Hepatic stellate cell (primary cell): ENCODE measurements at regions not wholly inside any gene's neighbourhood (a gene's known extent, or its start where the extent isn't known, plus 50 kb on each side); places are given as distances from the start of the nearest gene placed in this dataset.
"Not testable (repeated sequence)": the region's sequence is repeated elsewhere in the genome, so short reads cannot be mapped to it uniquely, and the experiment has no call there.

Source experiments
- DNase-seq: peaks from one replicate; pipeline ENCODE4 v3.0.0; 2011; ENCODE audit warnings: low spot score

DNA sequence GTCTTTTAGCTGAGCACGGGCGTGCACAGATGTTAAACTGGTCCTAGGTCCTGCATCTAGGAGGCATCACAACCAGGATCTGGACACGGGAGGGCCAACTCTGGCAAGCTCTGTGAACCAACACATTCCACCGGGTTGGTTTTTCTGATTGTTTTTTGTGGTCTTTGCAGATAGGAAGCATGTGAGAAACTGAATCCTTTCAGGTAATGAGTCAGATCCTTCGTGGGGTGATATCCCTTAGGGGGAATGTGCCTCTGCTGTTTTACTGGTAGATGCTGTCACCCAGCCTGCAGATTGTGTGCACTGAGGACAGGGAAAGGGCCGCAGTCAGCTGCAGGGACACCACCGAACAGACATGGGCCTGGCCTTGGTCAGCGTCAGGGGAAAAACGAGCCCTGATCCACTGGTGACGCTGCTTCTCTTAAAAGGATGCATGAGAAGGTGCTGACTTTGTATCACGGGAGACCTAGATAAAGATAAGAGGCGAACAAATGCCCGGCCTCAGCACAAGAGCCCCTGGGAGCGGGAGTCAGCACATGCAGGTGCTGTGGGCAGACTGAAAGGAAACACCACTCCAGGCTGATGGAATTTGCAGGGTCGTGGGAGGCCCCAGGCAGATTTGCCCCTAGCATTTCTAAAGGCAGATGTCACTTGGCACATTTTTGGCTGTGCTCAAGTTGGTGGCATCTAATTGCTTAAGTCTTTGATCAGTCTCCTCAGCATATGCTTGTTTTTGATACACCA, 51.1 kb downstream of the DOP1B start:
- DNase-seq, result no peak

DNA sequence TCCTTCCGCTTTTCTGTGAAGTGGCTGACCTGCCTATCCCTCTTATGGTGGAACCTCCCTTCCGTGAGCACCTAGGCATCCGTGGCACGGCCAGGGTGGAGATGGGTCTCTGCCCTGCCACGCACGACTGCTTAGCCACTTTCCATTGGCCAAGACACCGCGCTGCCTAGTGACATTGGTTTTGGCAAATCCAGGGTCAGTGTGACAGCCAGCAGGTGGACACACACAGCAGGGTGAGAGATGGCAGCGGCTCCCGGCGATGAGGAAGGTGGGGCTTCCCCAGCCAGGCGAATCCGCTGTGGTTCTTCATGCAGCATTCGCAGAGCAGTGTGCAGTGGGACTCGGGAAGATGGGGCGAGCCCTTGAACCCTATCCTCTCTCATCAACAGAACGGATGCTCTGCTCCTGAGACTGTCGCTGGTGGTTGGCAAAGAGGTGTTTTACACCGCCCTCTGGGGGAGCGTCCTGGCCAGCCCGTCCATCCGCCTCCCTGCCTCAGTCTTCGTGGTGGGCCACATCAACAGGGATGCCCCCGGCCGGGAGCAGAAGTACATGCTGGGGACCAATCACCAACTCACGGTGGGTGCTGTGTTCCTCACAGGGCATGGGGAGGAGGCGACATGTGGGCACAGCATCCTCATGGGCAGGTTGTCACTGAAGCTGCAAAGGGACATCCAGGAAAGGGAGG, 51.8 kb downstream of the DOP1B start:
- DNase-seq, result no peak

DNA sequence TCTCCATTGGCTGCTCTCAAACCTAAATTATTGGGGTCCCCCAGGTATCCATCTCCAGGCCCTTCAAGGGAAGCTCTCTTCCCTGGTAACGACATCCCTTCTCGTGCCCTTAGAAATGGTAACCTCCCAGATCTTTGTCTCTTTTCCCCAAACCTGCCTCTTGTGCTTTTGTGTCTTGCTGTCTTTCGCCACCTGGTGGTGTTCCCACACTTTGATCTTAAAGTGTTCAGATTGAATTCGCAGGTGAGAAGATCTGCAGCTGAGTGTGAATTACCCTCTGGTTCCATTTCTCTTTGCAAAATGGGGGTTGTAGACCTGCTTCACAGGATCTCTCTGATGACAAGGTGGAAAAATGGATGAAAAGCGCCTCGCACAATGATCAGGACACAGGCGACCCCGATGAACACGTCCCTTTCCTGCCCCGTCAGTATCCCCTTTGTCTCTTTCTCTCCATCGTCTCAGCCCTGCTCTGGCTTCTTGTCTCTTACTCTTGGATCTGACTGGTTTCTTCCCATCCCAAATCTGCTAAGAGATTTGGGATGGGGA, 53.1 kb downstream of the DOP1B start:
- DNase-seq, result no peak

DNA sequence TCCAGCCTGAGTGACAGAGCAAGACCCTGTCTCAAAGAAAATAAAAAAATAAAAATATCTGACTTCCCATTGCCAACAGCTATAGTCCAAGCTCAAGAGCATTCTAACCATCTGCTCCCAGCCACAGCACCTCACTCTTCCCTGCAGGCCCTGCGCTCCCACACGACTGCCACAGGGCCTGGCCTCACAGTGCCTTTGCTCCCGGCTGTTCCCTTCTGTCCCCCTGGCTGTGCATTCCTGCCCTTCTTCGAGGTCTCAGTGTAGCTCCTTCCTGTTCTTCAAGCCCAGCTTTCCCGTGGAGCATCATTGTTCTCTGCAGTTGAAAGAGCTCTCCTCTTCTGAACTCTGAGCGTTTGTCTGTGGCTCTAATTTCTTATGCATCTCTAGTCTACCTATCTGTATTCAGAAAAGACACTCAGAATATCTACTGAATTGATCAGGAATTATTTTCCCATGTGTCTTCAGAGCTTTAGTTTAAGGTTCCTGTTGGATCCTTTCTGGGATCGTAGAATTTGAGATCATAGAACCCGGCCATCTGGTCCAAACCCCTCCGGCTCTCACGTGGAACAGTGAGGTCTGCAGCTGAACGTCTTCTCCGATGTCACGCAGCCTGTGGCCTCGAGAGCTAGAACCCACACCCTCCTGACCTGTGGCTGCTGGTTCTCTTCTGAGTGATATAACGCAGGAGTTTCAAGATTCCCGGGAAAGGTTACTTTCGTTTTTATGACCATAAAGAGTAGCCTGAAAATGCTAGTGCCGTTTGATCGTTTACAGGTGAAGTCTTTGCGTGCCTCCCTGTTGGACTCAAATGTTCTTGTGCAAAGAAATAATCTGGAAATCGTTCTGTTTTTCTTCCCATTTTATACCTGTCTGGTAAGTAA, 54.4 kb downstream of the DOP1B start:
- DNase-seq, result no peak

DNA sequence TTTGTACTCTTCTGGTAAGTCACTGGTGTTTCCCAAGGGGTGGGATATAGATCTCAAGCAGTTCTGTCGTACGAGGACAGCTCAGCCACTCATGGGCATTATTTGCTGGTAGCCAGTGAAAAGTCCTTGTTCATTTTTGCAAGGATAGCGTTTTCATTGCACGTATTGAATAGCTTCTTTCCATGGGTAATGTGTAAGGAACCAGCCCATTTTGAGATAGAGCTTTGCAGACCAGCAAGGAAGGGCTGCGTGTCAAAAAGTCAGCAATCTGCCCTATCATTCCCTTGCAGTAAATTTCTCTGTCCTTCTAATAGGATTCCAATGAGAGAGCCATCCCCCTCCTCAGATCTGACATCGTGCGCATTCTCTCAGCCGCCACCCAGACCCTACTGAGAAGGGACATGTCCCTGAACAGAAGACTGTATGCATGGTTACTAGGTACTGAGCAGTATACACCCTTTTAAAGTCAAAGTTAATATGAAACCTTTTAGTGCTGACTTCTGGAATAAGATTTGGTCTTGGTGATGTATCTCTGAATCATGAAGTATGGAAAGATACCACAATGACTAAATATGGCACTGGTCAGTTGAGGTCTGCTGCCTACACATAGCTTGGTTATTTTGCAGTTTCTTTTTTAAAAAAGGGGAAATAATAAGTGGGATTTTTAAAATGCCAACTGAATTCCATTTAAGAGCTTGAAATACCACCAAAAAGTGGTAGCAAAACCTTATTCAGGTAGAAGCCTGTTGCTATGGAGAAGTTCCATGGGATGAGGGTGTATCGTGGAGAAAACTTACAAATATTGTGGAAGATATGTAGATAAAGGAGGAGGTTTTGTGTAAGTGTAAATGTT, 55.3 kb downstream of the DOP1B start:
- DNase-seq, result peak; percentile 91

GRCh38 chr21:36212513-36212780, 55.8 kb downstream of the DOP1B start:
- no peak for DNase-seq

DNA sequence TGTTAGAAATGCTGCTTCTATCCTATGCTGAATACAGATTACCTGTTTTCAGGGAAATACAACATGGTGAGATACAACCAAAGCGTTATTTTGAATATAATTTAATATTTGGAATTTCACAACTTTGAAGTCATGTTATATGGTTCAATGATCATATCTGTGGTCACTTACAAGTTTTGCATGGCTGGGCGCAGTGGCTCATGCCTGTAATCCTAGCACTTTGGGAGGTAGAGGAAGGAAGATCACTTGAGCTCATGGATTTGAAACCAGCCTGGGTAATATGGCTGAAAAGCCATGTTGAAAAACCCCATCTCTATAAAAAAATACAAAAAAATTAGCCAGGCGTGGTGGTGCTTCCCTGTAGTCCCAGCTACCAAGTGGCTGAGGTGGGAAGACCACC, 57.9 kb downstream of the DOP1B start:
- no peak for DNase-seq

DNA sequence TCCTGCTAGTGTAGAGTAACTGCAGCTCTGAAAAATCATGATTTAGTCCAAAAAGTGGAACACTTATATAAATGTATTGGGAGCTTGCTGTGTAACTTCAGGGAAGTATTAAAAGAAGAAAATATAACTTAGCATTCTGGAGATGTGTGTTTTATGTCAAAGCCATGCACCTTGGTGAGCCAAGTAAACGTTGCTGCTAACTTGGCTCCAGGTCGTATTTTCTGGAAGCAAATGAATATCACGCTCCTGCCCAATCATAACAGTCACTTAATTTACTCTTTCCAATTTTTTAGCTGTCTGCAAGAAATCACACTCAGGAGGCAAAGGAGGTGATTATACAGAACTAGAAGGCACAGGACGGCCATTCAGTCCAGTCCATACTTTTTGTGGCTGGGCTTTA, 61.1 kb downstream of the DOP1B start:
- DNase-seq, result no peak

GRCh38 chr21:36218691-36219090, 62.1 kb downstream of the DOP1B start:
- DNase-seq, result no peak

GRCh38 chr21:36223451-36223850, 66.8 kb downstream of the DOP1B start:
- DNase-seq, result no peak

GRCh38 chr21:36229181-36229580, 72.6 kb downstream of the DOP1B start:
- DNase-seq, result no peak

DNA sequence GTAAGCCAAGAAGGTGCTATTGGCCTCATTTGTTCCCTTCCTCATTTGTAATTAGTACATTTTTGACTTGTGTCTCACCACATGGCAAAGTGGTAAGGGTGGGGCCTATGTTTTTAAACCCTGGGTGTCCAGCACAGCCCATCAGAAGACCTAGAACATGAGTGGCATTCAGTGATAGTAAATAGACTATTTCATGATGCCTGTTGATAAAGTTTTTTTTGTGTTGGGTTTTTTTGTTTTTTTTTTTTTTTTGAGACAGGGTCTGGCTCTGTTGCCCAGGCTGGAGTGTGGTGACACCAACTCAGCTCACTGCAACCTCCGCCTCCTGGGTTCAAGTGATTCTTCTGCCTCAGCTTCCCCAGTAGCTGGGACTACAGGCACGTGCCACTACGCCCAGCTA, 74.8 kb downstream of the DOP1B start:
- not testable (repeated sequence) for DNase-seq

- DNase-seq, result no peak
Measured at GRCh38 chr21:36232641-36233040, 76.0 kb downstream of the DOP1B start.

- DNase-seq, result peak; percentile 17
Measured at GRCh38 chr21:36235058-36235582, 78.5 kb downstream of the DOP1B start.

DNA sequence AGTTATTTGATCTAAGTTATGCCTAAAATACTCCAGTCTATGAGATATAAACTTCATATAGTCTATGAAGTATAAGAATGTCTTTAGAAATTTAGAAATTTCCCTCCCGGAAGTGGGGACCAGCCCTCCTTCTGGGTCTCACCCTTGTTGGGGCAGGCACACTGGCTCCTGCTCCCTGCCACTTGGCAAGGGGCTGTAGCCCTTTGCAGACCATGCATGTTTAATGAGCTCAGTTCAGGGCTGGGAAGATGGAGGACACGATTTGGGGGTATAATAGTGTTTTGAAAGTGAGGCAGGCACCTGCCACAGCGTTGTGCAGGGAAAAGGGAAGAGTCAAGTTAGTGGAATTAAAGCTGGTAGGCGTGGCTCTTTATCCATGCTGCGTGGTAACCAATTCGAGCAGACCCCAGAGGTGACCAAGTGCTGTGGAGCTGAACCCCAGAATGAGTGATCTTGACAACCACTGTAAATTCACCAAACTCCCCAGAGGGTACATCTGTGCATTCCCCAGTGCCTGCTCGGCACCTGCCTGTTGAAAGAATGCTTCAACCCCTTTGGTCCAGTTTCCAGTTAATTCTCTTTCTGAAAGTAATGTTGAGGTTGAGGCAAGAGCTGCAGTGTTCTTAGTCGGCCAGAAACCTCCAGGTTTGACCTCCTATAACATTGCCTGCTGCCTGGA, 79.6 kb downstream of the DOP1B start:
- no peak for DNase-seq

DNA sequence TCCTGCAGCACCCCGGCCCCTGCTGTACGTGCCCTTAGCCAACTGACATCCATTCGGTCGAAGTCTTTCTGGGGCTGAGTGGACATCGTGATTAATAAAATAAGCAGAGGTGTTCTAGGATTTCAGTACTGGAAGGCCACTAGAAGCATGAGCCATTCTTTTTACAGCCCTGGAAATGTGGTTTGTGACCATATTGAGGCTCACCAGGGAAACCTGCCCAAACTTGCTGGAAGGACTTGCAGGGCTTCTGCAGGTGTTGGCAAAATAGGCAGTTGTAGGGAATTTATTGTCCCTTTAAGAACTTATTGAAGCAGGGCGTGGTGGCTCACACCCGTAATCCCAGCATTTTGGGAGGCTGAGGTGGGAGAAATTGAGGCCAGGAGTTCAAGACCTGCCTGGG, 80.8 kb downstream of the DOP1B start:
- no peak for DNase-seq

- DNase-seq, result no peak
Measured at GRCh38 chr21:36239585-36239984, 80.4 kb upstream of the MORC3 start.

- no peak for DNase-seq
Measured at GRCh38 chr21:36241717-36242116, 78.3 kb upstream of the MORC3 start.

DNA sequence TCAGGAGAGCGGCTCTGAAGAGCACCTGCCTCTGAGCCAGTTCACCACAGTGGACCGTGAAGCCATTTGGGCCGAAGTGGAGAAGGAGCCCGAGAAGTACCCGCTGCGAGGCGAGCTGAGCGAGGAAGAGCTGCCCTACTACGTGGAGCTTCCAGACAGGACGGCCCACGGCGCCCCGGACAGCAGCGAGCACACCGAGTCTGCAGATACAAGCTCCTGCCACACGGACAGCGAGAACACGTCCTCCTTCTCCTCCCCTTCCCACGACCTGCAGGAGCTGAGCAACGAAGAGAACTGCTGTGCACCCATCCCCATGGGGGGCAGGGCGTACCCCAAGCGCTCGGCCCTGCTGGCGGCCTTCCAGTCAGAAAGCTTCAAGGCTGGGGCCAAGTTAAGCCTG, 74.9 kb upstream of the MORC3 start:
- DNase-seq, result no peak

- no peak for DNase-seq
Measured at GRCh38 chr21:36245649-36246048, 74.3 kb upstream of the MORC3 start.

DNA sequence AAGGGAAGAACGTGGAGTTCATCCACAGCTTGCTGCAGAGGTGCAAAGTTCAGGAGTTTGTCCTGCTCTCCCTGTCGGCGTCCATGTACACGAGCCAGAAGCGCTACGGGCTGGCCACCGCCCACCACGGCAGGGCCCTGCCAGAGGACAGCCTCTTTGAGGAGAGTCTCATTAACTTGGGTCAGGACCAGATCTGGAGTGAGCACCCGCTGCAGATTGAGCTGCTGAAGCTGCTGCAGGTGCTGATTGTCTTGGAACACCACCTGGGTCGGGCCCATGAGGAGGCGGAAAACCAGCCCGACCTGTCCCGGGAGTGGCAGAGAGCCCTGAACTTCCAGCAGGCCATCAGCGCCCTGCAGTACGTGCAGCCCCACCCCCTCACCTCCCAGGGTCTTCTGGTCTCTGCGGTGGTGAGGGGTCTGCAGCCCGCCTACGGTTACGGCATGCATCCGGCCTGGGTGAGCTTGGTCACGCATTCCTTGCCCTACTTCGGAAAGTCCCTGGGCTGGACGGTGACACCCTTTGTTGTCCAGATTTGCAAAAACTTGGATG, 73.8 kb upstream of the MORC3 start:
- DNase-seq, result no peak
